HG02759 (cell line): ENCODE measurements at regions not wholly inside any gene's neighbourhood (a gene's known extent, or its start where the extent isn't known, plus 50 kb on each side); places are given as distances from the start of the nearest gene placed in this dataset.

ENCODE experiments used
- ATAC-seq: cut with Tn5 transposase; IDR thresholded peaks from one replicate; pipeline ENCODE4 v1.9.1; 2021; ENCODE audit warnings: mild to moderate bottlenecking, moderate library complexity; ENCODE audit not compliant: unreplicated experiment

- ATAC-seq = no peak
These were observed 51.5 kb upstream of the CNIH3 start for GRCh38 chr1:224564454-224565084.

- ATAC-seq = no peak
These were observed 50.9 kb upstream of the CNIH3 start for GRCh38 chr1:224565186-224565585.

GRCh38 chr1:224565611-224566406 is 50.3 kb upstream of the CNIH3 start:
- no peak for ATAC-seq
